Mesenteric fat pad (tissue), 1 donor: ENCODE measurements at regions not wholly inside any gene's neighbourhood (a gene's known extent, or its start where the extent isn't known, plus 50 kb on each side); places are given as distances from the start of the nearest gene placed in this dataset.
"Not testable (repeated sequence)": the region's sequence is repeated elsewhere in the genome, so short reads cannot be mapped to it uniquely, and the experiment has no call there.

Source experiments
- DNase-seq: peaks from one replicate; pipeline ENCODE4 v3.0.0-alpha.2; 2020; ENCODE audit warnings: low spot score
- donor health status: DM: yes; HTN: yes; CAD: no.

DNA sequence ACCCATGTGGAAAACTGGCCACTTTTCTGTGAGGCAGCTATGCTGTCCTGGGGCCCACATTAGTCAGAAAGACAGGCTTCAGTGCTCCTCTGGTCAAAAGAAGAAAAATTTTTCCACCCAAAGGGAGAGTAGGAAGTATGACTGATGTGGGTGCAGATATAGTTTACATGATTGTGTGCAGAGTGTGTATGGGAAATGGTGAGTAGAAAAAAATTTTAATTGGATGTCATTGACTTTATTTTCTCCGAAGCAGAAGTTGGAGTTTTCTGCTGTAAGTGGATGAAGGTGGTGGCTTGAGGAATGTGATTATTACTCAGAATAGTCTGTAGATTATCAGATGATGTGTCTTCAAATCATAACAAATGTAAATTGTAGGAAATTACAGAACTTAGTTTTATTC, 241.5 kb upstream of the IGFBP7 start:
- DNase-seq: no peak

- DNase-seq: no peak
Observed at GRCh38 chr4:57344296-57344695, 234.1 kb upstream of the IGFBP7 start.

GRCh38 chr4:57342411-57342810, 232.2 kb upstream of the IGFBP7 start:
- no peak for DNase-seq

DNA sequence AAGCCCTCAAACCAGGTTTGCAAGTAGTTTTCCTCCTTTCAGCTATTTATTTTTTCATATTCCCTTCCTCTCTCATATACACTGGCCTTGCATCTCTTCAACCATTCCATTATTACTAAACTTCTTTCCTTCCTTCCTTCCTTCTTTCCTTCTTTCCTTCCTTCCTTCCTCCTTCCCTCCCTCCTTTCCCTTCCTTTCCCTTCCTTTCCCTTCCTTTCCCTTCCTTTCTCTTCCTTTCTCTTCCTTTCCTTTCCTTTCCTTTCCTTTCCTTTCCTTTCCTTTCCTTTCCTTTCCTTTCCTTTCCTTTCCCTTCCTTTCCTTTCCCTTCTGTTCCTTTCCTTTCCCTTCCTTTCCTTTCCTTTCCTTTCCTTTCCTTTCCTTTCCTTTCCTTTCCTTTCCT, 228.7 kb upstream of the IGFBP7 start:
- DNase-seq: not testable (repeated sequence)

DNA sequence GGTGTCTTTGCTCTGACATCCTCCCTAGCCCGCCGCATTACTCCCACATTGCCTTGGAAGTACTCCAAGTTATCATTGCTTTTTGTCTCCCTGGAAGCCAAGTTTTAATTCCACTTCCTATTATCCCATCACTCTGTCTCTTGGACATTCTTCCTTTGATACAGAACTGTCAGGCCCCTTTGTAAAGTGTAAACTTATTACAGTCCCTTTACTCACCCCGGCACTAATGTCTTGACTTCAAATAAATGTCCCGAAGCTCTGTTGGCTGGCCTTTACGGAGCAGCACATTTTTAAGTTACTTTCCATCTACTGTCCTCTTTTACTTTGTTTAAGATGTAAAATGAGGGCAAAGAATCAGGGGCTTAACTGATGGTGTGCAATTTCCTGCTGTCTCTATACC, 223.5 kb upstream of the IGFBP7 start:
- DNase-seq: no peak

DNA sequence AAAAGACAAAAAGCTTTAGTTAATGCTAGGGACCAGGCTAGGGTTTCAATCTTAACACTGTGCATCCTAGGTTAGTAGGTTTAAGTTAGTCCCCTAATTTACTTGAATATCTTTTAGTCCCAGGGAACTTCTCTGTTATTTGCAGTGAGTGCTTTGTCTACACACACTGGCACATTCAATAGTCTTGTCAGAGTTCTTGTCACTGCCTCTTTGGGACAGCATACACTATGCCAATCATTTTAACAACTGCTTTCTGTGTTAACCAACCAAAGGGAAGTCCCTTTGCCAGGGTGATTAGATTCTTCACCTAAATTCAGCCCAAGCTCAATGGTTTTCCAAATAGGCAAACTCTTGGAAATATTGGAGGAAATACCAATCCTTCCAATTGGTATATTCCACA, 221.8 kb upstream of the IGFBP7 start:
- DNase-seq: no peak

DNA sequence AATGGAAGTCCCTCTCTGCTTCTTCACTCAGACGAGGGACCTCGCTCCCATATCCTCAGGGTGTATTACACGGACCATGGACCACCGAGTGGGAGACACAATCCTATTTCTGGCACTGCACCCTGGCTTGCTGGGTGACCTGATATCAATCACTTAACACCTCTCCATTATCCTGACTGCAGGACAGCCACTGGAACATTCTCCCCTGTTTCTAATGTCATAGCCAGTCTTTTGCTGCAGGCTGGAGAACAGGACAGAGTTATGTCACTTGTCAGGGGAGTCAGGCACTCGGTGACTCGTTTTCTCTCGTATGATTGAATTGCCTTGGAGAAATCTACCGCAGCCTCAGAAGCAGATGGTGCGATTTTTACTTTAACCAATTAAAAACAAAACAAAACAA, 219.1 kb upstream of the IGFBP7 start:
- no peak for DNase-seq

GRCh38 chr4:57324673-57325307, 214.6 kb upstream of the IGFBP7 start:
- DNase-seq: no peak

GRCh38 chr4:57320849-57321248, 210.7 kb upstream of the IGFBP7 start:
- DNase-seq: no peak

DNA sequence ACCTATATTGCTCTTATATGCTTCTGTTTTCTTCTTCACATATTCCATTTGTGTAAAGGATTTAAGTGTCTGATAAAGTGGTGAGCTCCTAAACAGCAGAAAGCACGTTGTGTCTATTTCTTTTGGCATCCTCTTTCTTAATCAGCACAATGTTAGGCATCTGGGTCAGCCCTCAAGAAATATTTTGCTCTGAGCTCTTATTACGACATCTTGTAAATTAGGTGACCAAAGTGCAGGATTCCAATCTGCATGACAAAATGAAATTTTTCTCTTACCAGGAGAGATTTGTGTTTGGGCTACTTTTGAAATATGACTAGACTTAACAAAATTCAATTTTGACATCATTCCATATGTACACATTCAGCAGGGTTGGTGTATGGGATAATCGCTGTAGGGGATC, 210.0 kb upstream of the IGFBP7 start:
- DNase-seq: no peak

GRCh38 chr4:57318703-57319102, 208.5 kb upstream of the IGFBP7 start:
- DNase-seq: no peak

GRCh38 chr4:57314636-57315035, 204.5 kb upstream of the IGFBP7 start:
- DNase-seq: no peak

- no peak for DNase-seq
Observed at GRCh38 chr4:57312296-57312695, 202.1 kb upstream of the IGFBP7 start.

GRCh38 chr4:57309658-57310057, 199.5 kb upstream of the IGFBP7 start:
- DNase-seq: no peak

DNA sequence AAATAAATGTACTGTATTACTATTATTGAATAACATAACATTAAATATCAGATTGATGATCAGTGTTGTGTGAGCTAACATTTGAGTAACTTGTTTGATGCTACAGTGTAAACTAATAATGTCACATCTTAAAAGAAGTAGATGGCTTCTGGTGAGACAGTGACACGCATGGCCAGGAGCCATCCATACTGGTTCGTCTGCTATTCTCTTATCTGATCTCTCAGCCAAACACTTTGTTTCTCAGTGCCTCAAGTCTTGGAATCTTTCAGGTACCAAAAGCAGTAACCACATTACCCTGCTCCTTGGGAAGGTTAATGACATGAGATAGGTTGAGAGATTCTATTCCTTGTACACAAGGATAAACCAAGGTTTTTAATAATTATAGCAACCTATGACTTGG, 198.1 kb upstream of the IGFBP7 start:
- no peak for DNase-seq

DNA sequence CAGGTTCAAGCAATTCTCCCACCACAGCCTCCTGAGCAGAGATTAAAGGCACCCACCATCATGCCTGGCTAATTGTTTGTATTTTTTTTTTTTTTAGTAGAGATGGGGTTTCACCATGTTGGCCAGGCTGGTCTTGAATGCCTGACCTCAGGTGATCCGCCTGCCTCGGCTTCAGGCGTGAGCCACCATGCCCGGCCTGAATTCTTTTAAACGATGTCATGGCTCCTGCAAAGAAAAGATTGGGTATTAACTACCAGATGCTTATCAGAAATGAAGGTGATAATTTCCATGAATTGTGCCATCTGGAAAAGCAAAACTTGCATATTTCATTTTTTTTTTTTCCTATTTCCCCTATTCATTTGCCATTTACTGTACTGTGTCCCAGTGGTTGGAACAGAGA, 195.7 kb upstream of the IGFBP7 start:
- no peak for DNase-seq

DNA sequence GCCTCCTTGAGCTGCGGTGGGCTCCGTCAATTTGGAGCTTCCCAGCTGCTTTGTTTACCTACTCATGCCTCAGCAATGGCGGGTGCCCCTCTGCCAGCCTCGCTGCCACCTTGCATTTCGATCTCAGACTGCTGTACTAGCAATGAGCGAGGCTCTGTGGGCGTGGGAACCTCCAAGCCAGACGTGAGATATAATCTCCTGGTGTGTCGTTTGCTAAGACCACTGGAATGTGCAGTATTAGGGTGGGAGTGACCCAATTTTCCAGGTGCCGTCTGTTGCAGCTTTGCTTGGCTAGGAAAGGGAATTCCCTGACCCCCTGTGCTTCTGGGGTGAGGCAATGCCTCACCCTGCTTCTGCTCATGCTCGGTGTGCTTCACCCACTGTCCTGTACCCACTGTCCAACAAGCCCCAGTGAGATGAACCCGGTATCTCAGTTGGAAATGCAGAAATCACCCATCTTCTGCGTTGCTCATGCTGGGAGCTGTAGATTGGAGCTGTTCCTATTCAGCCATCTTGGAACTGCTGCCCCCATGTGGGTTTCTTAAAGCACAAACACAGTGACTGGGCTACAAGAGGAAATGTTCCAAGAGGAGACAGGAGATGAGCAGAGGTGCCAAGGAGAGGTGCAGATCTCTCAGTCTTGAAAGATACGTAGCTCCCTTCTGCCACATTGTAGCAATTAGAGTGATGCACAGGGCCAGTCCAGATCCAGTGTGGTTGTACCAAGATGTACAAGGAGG, 193.0 kb upstream of the IGFBP7 start:
- no peak for DNase-seq

DNA sequence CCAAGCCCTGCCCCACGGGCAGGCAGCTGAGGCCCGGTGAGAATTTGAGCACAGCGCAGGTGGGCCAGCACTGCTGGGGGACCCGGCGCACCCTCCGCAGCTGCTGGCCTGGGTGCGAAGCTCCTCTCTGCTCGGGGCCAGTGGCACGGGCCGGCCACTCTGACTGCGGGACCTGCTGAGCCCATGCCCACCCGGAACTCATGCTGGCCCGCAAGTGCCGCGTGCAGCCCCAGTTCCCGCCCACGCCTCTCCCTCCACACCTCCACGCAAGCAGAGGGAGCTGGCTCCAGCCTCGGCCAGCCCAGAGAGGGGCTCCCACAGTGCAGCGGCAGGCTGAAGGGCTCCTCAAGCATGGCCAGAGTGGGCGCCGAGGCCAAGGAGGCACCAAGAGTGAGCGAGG, 190.1 kb upstream of the IGFBP7 start:
- DNase-seq: not testable (repeated sequence)

- DNase-seq: no peak
Observed at GRCh38 chr4:57291911-57292310, 181.7 kb upstream of the IGFBP7 start.

DNA sequence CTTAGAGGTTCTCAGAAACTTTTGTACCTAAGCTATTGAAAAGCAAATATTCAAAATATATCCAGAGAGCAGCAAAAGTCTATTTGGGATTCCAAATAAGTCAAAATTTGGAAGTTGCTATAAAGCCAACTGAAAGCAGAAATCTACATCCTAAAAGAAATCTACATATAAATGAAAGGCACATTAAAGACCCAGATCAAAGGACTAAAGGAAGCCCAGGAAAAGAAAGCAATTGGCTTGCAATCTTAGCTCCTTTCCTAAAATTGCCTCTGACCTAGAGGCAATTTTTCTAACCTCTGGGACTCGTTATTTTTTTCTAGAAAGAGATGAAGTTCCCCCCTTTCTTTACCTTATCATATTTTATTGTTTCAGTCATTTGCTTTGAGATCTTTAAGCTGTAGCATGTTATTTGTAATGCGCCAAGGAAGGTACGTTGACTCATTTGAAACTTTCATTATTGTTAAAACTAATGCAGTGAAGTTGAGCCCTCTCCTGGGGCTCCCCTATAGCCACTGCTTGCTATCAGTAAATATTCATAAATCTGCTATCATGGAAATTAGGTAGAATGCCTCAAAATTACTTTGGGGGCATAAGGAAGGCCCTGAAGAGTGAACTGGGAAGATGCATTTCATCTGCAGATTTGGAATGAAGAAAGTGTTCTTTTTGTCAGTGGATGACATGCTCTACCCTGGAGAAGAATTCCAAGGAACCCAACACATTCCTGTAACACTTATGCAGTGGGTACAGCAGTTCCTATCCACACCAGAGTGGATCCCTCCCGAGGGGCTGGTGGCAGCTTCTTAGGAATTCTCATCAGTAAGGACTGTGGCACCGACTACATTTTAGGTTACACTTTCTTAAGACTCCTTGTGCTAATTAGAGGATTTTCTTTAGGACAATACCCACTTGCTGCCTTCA, 177.8 kb upstream of the IGFBP7 start:
- DNase-seq: no peak

GRCh38 chr4:57282933-57283310, 172.7 kb upstream of the IGFBP7 start:
- no peak for DNase-seq

DNA sequence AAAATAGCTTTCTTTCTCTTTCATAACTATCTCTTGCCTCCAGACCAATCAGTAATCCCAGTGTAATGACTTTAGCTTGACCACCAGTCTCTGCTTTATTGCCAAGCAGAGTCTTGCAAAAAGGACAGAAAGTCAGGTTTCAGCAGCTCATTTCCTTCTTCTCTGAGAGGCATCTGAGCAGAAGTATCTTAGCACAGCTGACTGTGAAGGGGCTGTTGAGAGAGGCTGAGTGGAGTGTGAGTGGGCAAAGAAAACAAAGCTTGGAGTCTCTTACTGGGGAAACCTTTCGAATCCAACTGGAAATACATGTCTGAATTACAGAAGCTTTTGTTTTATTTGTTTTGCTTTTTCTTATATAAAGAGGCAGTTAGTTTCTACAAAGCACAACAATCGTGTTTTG, 170.3 kb upstream of the IGFBP7 start:
- DNase-seq: no peak
